ENCODE measurements at regions not wholly inside any gene's neighbourhood (a gene's known extent, or its start where the extent isn't known, plus 50 kb on each side); places are given as distances from the start of the nearest gene placed in this dataset.

GRCh38 chr2:192854706-192855105 lies 660.0 kb upstream of the TMEFF2 start:
- no peaks in the 10 kb centered on the region for H3K36me3 Mint-ChIP-seq
- no peaks in the 10 kb centered on the region for H3K9me3 ChIP-seq (replicated peaks in 1 of 2; ENCODE audit: control insufficient read depth in 1 of 2, insufficient read depth in 1 of 2, low read length in 2 of 2)
- H3K4me3 Mint-ChIP-seq, result no peak overlapping the region
- no peak overlapping the region for H3K27ac Mint-ChIP-seq
- no peak overlapping the region for H3K4me2 ChIP-seq (replicated peaks; ENCODE audit: extremely low read depth, low read length, poor library complexity, severe bottlenecking)
- no peak overlapping the region for H2AFZ ChIP-seq (ENCODE audit: insufficient read depth, low read depth, low read length, poor library complexity, severe bottlenecking)
- H4K20me1 ChIP-seq (ENCODE audit: insufficient read depth, low read length), result no peaks in the 10 kb centered on the region
- WGBS (ENCODE audit: insufficient coverage), result no CpG with 5 or more reads among the region's 1 CpG
- DNase-seq, result no peak
- H3K27ac ChIP-seq (ENCODE audit: low read depth in 1 of 2, low read length in 2 of 2), result no peak overlapping the region
- intact Hi-C loops (cut with micrococcal nuclease), result no loop called here
- H3K27me3 ChIP-seq (ENCODE audit: control insufficient read depth in 2 of 2, insufficient read depth in 2 of 2, low read length in 2 of 2), result no peaks in the 10 kb centered on the region
- peaks cover 0 to 15% (median 2%) of the 10 kb centered on the region in 7 donors for H3K9me3 Mint-ChIP-seq
- H3K4me1 Mint-ChIP-seq, result no peaks in the 10 kb centered on the region
- no peak for TF ChIP-seq CTCF (IDR thresholded peaks at IDR 0.05)
- H3K4me1 ChIP-seq (ENCODE audit: control insufficient read depth in 1 of 2, insufficient read depth in 2 of 2, low read length in 2 of 2), result no peaks in the 10 kb centered on the region
- no peaks in the 10 kb centered on the region for H3K36me3 ChIP-seq (replicated peaks in 1 of 2; ENCODE audit: control insufficient read depth in 1 of 2, insufficient read depth in 2 of 2, low read length in 2 of 2)
- no peaks in the 10 kb centered on the region for H3K79me2 ChIP-seq (ENCODE audit: insufficient read depth, low read length)
- H3K9ac ChIP-seq (ENCODE audit: insufficient read depth, low read length, poor library complexity, severe bottlenecking), result no peak overlapping the region
- no peak overlapping the region for H3K4me3 ChIP-seq (replicated peaks in 1 of 3; ENCODE audit: low read depth in 2 of 3, low read length in 3 of 3)
- no peaks in the 10 kb centered on the region for H3K27me3 Mint-ChIP-seq (ENCODE audit: low read depth in 3 of 3)

DNA sequence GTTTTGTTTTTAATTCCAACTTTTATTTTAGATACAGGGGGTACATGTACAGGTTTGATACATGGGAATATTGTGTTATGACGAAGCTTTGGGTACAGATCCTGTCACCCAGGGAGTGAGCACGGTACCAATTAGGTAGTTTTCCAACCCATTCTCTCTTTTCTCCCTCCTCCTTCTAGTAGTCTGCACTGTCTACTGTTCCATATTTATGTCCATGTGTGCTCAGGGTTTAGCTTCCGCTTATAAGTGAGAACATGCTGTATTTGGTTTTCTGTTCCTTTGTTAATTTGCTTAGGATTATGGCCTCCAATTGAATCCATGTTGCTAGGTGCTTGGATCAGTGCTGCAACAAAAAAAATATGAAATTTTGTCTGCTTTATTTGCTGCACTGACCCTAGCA lies 659.3 kb upstream of the TMEFF2 start:
- Histone ChIP-seq H3K4me2 (replicated peaks; ENCODE audit: extremely low read depth, low read length, poor library complexity, severe bottlenecking) (no peak overlapping the region), H3K4me3 (replicated peaks in 1 of 3; ENCODE audit: low read depth in 2 of 3, low read length in 3 of 3) (no peak overlapping the region), H3K36me3 (replicated peaks in 1 of 2; ENCODE audit: control insufficient read depth in 1 of 2, insufficient read depth in 2 of 2, low read length in 2 of 2) (no peaks in the 10 kb centered on the region), H3K27ac (ENCODE audit: low read depth in 1 of 2, low read length in 2 of 2) (no peak overlapping the region), H3K4me1 (ENCODE audit: control insufficient read depth in 1 of 2, insufficient read depth in 2 of 2, low read length in 2 of 2) (no peaks in the 10 kb centered on the region), H2AFZ (ENCODE audit: insufficient read depth, low read depth, low read length, poor library complexity, severe bottlenecking) (no peak overlapping the region), H3K9ac (ENCODE audit: insufficient read depth, low read length, poor library complexity, severe bottlenecking) (no peak overlapping the region), H3K27me3 (ENCODE audit: control insufficient read depth in 2 of 2, insufficient read depth in 2 of 2, low read length in 2 of 2) (no peaks in the 10 kb centered on the region), H3K9me3 (replicated peaks in 1 of 2; ENCODE audit: control insufficient read depth in 1 of 2, insufficient read depth in 1 of 2, low read length in 2 of 2) (no peaks in the 10 kb centered on the region), H3K79me2 (ENCODE audit: insufficient read depth, low read length) (no peaks in the 10 kb centered on the region), H4K20me1 (ENCODE audit: insufficient read depth, low read length) (no peaks in the 10 kb centered on the region)
- Mint-ChIP-seq H3K36me3 (no peaks in the 10 kb centered on the region), H3K27me3 (ENCODE audit: low read depth in 3 of 3) (no peaks in the 10 kb centered on the region), H3K4me1 (no peaks in the 10 kb centered on the region), H3K9me3 (peaks cover 0 to 15% (median 2%) of the 10 kb centered on the region in 7 donors), H3K27ac (no peak overlapping the region), H3K4me3 (no peak overlapping the region)
- no peak for TF ChIP-seq CTCF (IDR thresholded peaks at IDR 0.05)
- intact Hi-C loops (cut with micrococcal nuclease), result no loop called here
- 80% methylated on average over 1 of the region's 3 CpGs for whole genome bisulfite sequencing (ENCODE audit: insufficient coverage)
- DNase-seq, result no peak

All from CD14-positive monocyte (primary cell).